HEK293T (cell line): ENCODE measurements at regions not wholly inside any gene's neighbourhood (a gene's known extent, or its start where the extent isn't known, plus 50 kb on each side); places are given as distances from the start of the nearest gene placed in this dataset.
"Not testable (repeated sequence)": the region's sequence is repeated elsewhere in the genome, so short reads cannot be mapped to it uniquely, and the experiment has no call there.

Source experiments
- CTCF ChIA-PET: fragments of 350-600 bp; formaldehyde crosslinking; extraction: SDS; loops from one replicate; lab custom pipeline; 2021; ENCODE audit warnings: antibody characterized with exemption, inconsistent platforms; lab: Yijun Ruan, JAX
- POLR2A ChIA-PET: fragments of 350-600 bp; formaldehyde crosslinking; extraction: SDS; loops from one replicate; lab custom pipeline; 2020; ENCODE audit warnings: antibody characterized with exemption, inconsistent platforms; lab: Yijun Ruan, JAX
- DNase-seq: peaks from one replicate; pipeline ENCODE4 v3.0.0; 2012; ENCODE audit warnings: mixed read lengths; ENCODE audit errors: extremely low spot score
- ARNT ChIP-seq: fragments of 450-650 bp; IDR thresholded peaks from 2 replicates; pipeline ENCODE4 v1.6.1; 2017; ENCODE audit warnings: mild to moderate bottlenecking
- BHLHE40 ChIP-seq: fragments of 450-650 bp; IDR thresholded peaks from 2 replicates; pipeline ENCODE4 v1.6.1; 2016; ENCODE audit warnings: mild to moderate bottlenecking, moderate library complexity, borderline replicate concordance
- CTBP1 ChIP-seq: fragments of 450-650 bp; IDR thresholded peaks from 2 replicates; pipeline ENCODE4 v1.6.1; 2016; ENCODE audit warnings: borderline replicate concordance
- ELF4 ChIP-seq: fragments of 450-650 bp; IDR thresholded peaks from 2 replicates; pipeline ENCODE4 v1.6.1; 2017; ENCODE audit warnings: antibody characterized with exemption
- FOXA1 ChIP-seq: fragments of 450-650 bp; IDR thresholded peaks from 2 replicates; pipeline ENCODE4 v1.6.1; 2016; ENCODE audit warnings: mild to moderate bottlenecking
- FOXK2 ChIP-seq: fragments of 450-650 bp; IDR thresholded peaks from 2 replicates; pipeline ENCODE4 v1.6.1; 2016; ENCODE audit warnings: mild to moderate bottlenecking
- FOXM1 ChIP-seq: fragments of 450-650 bp; IDR thresholded peaks from 2 replicates; pipeline ENCODE4 v1.6.1; 2017; ENCODE audit warnings: mild to moderate bottlenecking, borderline replicate concordance
- HDGF ChIP-seq: fragments of 450-650 bp; IDR thresholded peaks from 2 replicates; pipeline ENCODE4 v1.6.1; 2017; ENCODE audit warnings: antibody characterized with exemption, borderline replicate concordance
- L3MBTL2 ChIP-seq: fragments of 450-650 bp; conservative IDR thresholded peaks from 2 replicates; pipeline ENCODE4 v1.6.1; 2016; ENCODE audit warnings: mild to moderate bottlenecking
- LEF1 ChIP-seq: fragments of 450-650 bp; IDR thresholded peaks from 2 replicates; pipeline ENCODE4 v1.6.1; 2017; ENCODE audit warnings: mild to moderate bottlenecking, borderline replicate concordance
- NFRKB ChIP-seq: fragments of 450-650 bp; IDR thresholded peaks from 2 replicates; pipeline ENCODE4 v1.6.1; 2016; ENCODE audit warnings: mild to moderate bottlenecking, moderate library complexity
- SP1 ChIP-seq: fragments of 450-650 bp; IDR thresholded peaks from 2 replicates; pipeline ENCODE4 v1.6.1; 2017
- SUZ12 ChIP-seq: fragments of 450-650 bp; IDR thresholded peaks from 2 replicates; pipeline ENCODE4 v1.6.1; 2016; ENCODE audit warnings: mild to moderate bottlenecking
- TARDBP ChIP-seq: fragments of 450-650 bp; IDR thresholded peaks from 2 replicates; pipeline ENCODE4 v1.6.1; 2016
- ZNF384 ChIP-seq: fragments of 450-650 bp; IDR thresholded peaks from 2 replicates; pipeline ENCODE4 v1.6.1; 2016
- TF ChIP-seq, protein P1 (sequence below): fragments of 450-650 bp; IDR thresholded peaks from 2 replicates; pipeline ENCODE4 v1.6.1; 2016

DNA sequence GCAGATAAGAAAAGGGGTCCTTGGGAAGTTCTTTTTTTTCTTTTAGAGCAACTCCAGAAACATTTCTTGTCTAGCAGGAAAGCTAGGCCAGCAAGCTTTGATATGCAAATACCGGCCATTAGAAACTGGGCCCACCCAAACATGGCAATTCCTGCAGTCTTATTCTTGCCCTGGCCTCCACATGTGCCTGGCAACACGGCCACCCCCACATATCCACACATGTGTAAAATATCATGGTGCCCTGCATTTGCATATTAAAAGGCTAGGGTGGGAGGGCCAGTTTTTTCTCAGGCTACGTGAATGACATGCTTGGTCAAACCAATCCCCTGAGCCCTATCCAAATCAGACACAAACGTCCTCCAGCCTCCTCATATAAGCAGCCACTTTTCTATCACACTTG is 171.7 kb upstream of the ZCCHC13 start:
- CTCF ChIA-PET: no interaction called here
- no peak for DNase-seq
- no peak for TF ChIP-seq HDGF
- POLR2A ChIA-PET: no interaction called here

DNA sequence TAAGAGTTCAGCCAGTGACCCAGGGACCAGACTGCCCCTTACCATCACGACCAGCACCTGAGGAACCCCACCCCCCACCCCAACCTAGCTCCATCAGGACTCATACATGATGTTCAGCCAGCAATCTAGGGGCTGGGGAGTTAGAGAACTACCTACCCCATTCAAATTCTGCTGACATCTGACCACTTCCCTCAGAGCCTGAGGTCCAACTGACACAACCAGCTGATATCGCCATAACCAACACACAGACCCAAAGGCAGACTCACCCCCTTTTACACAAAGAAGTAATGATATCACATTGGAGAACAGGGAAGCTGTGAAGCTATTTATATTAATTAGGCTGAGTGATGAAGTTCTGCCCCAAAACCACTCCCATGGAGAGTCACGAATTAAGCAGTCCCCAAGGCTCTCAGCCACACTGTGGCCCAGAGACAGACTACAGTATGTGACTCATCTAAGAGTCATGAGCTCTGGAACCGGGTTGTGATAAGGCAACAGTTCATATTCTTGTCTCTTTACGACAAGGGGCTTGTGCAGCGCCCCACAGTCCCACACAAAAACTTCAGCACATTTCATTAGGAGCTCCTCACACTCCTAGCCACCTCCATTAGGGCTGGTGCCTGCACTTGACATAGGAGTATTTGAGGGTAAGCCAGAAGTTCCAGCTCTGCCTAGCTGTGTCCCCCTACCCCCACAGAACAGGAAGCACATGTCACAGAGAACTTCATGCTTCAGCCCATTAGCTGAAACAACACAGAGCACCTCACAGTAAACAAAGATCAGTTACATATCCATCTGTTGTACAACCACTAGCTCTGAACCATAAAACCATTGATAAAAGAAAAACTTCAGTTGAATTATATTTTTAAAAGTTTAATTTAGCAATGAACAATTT is 184.7 kb upstream of the ZCCHC13 start:
- no peak for DNase-seq
- CTCF ChIA-PET: interaction anchor here (0.6 to 1.4 kb wide), 3 partner anchors 16 to 225 kb away, joined by 3 read pairs; no protein-coding TSS in a partner anchor
- TF ChIP-seq, protein P1, sequence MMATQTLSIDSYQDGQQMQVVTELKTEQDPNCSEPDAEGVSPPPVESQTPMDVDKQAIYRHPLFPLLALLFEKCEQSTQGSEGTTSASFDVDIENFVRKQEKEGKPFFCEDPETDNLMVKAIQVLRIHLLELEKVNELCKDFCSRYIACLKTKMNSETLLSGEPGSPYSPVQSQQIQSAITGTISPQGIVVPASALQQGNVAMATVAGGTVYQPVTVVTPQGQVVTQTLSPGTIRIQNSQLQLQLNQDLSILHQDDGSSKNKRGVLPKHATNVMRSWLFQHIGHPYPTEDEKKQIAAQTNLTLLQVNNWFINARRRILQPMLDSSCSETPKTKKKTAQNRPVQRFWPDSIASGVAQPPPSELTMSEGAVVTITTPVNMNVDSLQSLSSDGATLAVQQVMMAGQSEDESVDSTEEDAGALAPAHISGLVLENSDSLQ: no peak
- TF ChIP-seq BHLHE40 (no peak), SUZ12 (no peak), NFRKB (no peak), LEF1 (no peak), CTBP1 (no peak), SP1 (no peak), ELF4 (no peak), FOXK2 (no peak), FOXM1 (no peak), TARDBP (no peak), L3MBTL2 (no peak), ARNT (no peak), FOXA1 (no peak), ZNF384 (no peak)

DNA sequence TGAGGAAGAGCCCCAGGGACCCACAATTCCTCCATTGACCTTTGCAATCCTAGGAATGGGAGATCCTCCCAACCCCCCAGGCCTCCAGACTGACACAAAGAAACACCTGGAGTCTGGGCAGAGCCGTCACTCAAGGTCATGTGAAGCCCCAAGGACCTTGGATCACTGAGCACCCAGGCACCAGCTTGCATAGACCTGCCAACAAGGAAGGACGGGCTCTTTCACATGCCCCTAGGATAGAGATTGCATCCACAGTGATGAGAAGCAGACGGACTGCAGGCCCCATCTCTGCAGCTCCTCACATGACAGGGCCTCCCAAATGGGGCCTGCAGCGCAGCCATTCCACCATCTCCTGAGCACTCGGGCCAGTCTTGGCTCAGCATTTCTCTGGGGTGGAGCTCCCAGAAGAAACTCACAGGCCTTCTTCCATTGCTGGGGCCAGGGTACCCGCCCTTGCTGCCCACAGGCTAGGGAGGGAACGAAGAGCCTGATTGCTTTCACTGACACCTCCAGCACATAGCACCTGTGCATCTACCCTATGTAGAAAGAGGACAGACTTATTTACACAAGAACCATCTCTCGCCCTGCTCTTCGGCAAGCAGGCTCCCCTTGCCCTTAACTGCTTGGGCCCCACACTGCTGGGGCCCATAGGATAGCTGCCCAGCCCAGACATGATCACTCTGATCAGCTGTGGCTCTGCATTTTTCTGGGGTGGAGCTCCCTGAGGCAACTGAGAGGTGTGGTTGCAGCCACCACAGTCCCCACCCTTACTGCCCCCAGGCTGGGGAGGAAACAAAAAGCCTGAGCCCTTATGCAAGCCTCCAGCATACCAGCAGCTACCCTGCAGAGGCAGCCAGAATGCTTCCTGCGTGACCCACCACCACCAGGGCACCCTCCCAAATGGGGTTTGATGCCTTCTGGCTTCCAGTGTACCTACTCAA is 185.7 kb upstream of the ZCCHC13 start:
- TF ChIP-seq TARDBP (no peak), FOXK2 (no peak), L3MBTL2 (no peak), BHLHE40 (no peak), ELF4 (no peak), CTBP1 (no peak), FOXM1 (no peak)
- TF ChIP-seq, protein P1: no peak
- no peak for DNase-seq
- ChIA-PET POLR2A (no interaction called here), CTCF (interaction anchor here (0.6 to 1.4 kb wide), 2 partner anchors 31 to 227 kb away, joined by 3 read pairs; no protein-coding TSS in a partner anchor)

More for the DNA sequence above, 184.7 kb upstream of the ZCCHC13 start:
- POLR2A ChIA-PET: no interaction called here

DNA sequence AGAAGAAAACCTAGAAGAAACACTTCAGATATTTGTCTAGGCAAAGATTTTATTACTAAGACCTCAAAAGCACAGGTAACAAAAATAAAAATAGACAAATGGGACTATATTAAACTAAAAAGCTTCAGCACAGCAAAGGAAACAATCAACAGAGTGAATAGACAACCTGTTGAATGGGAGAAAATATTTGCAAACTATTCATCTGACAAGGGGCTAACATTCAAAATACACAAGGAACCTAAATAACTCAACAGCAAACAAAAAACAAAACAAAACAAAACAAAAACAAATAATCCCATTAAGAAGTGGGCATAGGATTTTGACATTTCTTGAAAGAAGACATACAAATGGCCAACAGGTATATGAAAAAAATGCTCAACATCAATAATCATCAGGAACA is 192.7 kb upstream of the ZCCHC13 start:
- POLR2A ChIA-PET: no interaction called here
- CTCF ChIA-PET: no interaction called here
- TF ChIP-seq SP1 (no peak), ZNF384 (no peak), L3MBTL2 (no peak)
- no peak for DNase-seq

DNA sequence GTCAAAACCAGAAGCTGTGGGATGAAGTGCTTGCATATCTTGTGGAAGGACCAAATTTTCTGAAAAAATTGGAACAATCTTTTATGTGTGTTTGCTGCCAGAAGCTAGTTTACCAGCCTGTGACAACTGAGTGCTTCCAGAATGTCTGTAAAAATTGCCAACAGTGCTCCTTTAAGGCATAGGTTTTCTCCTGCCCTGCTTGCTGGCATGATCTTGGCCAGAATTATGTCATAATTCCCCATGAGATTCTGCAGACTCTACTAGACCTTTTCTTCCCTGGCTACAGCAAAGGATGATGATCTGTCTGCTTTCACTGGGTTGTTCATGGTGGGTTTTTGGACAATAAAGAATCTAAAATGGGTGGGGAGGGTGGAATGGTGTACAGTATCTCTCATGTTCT is 196.3 kb upstream of the ZCCHC13 start:
- DNase-seq: no peak
- TF ChIP-seq FOXA1: no peak
- TF ChIP-seq HDGF: no peak
- CTCF ChIA-PET: no interaction called here
- POLR2A ChIA-PET: no interaction called here

DNA sequence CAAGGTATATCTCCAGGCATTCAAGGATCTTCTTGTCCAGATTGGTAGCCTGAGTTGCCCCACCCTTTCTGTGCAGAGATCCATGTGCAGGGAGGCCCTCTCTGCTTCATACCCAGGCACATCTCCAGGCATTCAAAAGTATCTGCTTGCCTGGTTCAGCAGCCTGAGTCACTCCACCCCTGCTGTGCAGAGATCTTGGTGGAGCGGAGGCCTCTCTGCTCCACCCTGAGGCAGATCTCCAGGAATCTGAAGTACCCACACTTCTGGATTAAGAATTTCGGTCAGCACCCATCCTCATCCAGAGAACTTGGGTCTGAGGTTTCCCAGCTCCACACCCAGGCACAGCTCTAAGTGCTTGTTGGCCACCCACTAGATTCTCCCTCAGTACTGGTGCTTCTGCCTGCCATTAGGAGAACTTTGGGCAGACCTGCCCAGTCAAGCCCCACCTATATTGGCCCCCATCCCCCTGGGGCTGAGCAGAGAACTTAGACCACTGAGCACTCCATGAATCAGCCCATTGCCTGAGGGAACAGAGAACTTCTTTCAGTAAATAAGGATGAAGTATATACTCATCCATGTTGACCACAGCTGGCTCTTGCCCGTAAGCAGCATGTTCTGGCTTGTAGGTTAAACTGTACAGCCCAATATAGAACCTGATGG is 199.5 kb upstream of the ZCCHC13 start:
- no peak for DNase-seq
- ChIA-PET POLR2A (no interaction called here), CTCF (no interaction called here)
- TF ChIP-seq FOXA1 (no peak), BHLHE40 (no peak), SUZ12 (no peak), NFRKB (no peak), L3MBTL2 (no peak), HDGF (no peak), CTBP1 (no peak), ARNT (no peak), ELF4 (no peak), FOXM1 (no peak), LEF1 (no peak), TARDBP (no peak), SP1 (no peak), ZNF384 (no peak)
- TF ChIP-seq, protein P1: no peak

DNA sequence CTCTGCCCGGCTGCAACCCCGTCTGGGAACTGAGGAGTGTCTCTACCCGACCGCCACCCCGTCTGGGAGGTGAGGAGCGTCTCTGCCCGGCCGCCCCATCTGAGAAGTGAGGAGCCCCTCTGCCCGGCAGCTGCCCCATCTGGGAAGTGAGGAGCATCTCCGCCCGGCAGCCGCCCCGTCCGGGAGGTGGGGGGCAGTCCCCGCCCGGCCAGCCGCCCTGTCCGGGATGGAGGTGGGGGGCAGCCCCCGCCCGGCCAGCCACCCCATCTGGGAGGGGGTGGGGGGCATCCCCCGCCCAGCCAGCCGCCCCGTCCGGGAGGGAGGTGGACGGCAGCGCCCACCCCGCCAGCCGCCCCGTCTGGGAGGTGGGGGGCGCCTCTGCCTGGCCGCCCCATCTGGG is 205.6 kb upstream of the ZCCHC13 start:
- POLR2A ChIA-PET, DNase-seq, CTCF ChIA-PET: not testable (repeated sequence)
